Upper lobe of left lung (tissue), 4 donors: ENCODE measurements at regions not wholly inside any gene's neighbourhood (a gene's known extent, or its start where the extent isn't known, plus 50 kb on each side); places are given as distances from the start of the nearest gene placed in this dataset.

ENCODE experiments used
- POLR2A ChIP-seq, 4 donors: fragments of 450-650 bp; IDR thresholded peaks; one replicate each; pipeline ENCODE4 v1.5.1; 2016 to 2017; ENCODE audit warnings: antibody characterized with exemption in 4 of 4, mild to moderate bottlenecking in 2 of 4
- POLR2AphosphoS5 ChIP-seq, 2 donors: sonication (generic); formaldehyde crosslinking; IDR thresholded peaks; one replicate each; pipeline ENCODE4 v1.5.1; 2017; ENCODE audit warnings: antibody characterized with exemption in 2 of 2
- TF ChIP-seq, protein P1 (sequence below), 6 experiments: fragments of 450-650 bp in 4 of 6; fragments of 200-600 bp in 2 of 6; sonication (generic) in 2 of 6; IDR thresholded peaks; one replicate each; pipeline ENCODE4 v1.5.1; 2016 to 2019; ENCODE audit warnings: antibody characterized with exemption in 6 of 6

DNA sequence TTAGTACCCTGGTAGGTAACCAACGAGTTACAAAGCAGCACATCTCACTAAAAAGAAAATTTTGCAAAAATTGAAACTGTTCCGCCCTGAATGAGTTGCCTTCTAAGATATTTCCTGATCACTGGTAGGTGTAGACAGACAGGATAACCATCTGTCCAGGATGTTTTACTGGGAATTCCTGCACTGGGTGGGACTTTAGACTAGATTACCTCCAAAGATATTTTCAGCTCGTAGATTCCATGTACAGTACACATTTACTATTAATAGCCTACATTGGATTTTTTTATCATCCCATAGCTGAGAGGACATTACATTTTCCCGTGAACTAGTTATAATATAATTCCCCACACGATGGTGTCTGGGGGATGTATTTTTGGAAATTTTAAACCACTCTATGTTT is 139.6 kb downstream of the DYRK2 start:
- no peak for TF ChIP-seq POLR2AphosphoS5 (IDR thresholded peaks at IDR 0.05)
- TF ChIP-seq, protein P1, sequence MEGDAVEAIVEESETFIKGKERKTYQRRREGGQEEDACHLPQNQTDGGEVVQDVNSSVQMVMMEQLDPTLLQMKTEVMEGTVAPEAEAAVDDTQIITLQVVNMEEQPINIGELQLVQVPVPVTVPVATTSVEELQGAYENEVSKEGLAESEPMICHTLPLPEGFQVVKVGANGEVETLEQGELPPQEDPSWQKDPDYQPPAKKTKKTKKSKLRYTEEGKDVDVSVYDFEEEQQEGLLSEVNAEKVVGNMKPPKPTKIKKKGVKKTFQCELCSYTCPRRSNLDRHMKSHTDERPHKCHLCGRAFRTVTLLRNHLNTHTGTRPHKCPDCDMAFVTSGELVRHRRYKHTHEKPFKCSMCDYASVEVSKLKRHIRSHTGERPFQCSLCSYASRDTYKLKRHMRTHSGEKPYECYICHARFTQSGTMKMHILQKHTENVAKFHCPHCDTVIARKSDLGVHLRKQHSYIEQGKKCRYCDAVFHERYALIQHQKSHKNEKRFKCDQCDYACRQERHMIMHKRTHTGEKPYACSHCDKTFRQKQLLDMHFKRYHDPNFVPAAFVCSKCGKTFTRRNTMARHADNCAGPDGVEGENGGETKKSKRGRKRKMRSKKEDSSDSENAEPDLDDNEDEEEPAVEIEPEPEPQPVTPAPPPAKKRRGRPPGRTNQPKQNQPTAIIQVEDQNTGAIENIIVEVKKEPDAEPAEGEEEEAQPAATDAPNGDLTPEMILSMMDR (IDR thresholded peaks at IDR 0.05) = no peak
- TF ChIP-seq POLR2A (IDR thresholded peaks at IDR 0.05) = no peak
